Endodermal cell (in vitro differentiated cells): ENCODE measurements at regions not wholly inside any gene's neighbourhood (a gene's known extent, or its start where the extent isn't known, plus 50 kb on each side); places are given as distances from the start of the nearest gene placed in this dataset.

Source experiments
- DNase-seq: peaks from one replicate; pipeline ENCODE4 v3.0.0-alpha.2; 2017
- H3K27ac ChIP-seq: 2 replicates; pipeline ENCODE4 v1.5.1; 2013; ENCODE audit warnings: mild to moderate bottlenecking, low read depth, low read length, moderate library complexity
- H3K27me3 ChIP-seq: 2 replicates; pipeline ENCODE4 v1.6.1; 2013; ENCODE audit warnings: mild to moderate bottlenecking, low read length, moderate library complexity; ENCODE audit not compliant: insufficient read depth, control insufficient read depth, poor library complexity, severe bottlenecking
- H3K36me3 ChIP-seq: 2 replicates; pipeline ENCODE4 v1.7.0; 2013; ENCODE audit warnings: mild to moderate bottlenecking, low read length, moderate library complexity; ENCODE audit not compliant: control insufficient read depth, insufficient read depth
- H3K4me1 ChIP-seq: one replicate; pipeline ENCODE4 v1.7.0; 2013; ENCODE audit warnings: low read length; ENCODE audit not compliant: control insufficient read depth, insufficient read depth
- H3K4me3 ChIP-seq: 2 replicates; pipeline ENCODE4 v1.5.1; 2013; ENCODE audit warnings: mild to moderate bottlenecking, low read length, moderate library complexity
- H3K9ac ChIP-seq: 2 replicates; pipeline ENCODE4 v1.6.1; 2013; ENCODE audit warnings: mild to moderate bottlenecking, low read length, moderate library complexity; ENCODE audit not compliant: poor library complexity, severe bottlenecking; ENCODE audit errors: extremely low read depth
- H3K9me3 ChIP-seq: 2 replicates; pipeline ENCODE4 v1.6.1; 2013; ENCODE audit warnings: mild to moderate bottlenecking, low read length, moderate library complexity; ENCODE audit not compliant: control insufficient read depth
- H3K27ac Mint-ChIP-seq: 2 replicates; pipeline ENCODE4 v1.8.0; 2020; ENCODE audit warnings: mixed read lengths
- H3K27me3 Mint-ChIP-seq: 2 replicates; pipeline ENCODE4 v1.8.0; 2021; ENCODE audit warnings: mild to moderate bottlenecking, mixed read lengths; ENCODE audit not compliant: insufficient read depth
- H3K36me3 Mint-ChIP-seq: 2 replicates; pipeline ENCODE4 v1.8.0; 2020; ENCODE audit warnings: low read depth, mixed read lengths
- H3K4me1 Mint-ChIP-seq: 2 replicates; pipeline ENCODE4 v1.8.0; 2020; ENCODE audit warnings: mixed read lengths
- H3K4me3 Mint-ChIP-seq: 2 replicates; pipeline ENCODE4 v1.8.0; 2020; ENCODE audit warnings: mild to moderate bottlenecking, moderate library complexity, mixed read lengths
- H3K9me3 Mint-ChIP-seq: 2 replicates; pipeline ENCODE4 v1.8.0; 2020; ENCODE audit warnings: mild to moderate bottlenecking, mixed read lengths
- CTCF ChIP-seq: fragments of 200-600 bp; sonication (generic); conservative IDR thresholded peaks from 2 replicates; pipeline ENCODE4 v1.5.0; 2021; ENCODE audit warnings: antibody characterized with exemption, mild to moderate bottlenecking
- WGBS, 2 experiments: methylation state at CpG; one replicate each; pipeline versions ENCODE4 v1.1.5 to v1.1.7; 2013; ENCODE audit warnings: missing lambda C conversion rate in 2 of 2, mixed read lengths in 1 of 2; ENCODE audit not compliant: insufficient coverage in 1 of 2, insufficient read length in 1 of 2; 5-methylcytosine and 5-hydroxymethylcytosine counted together

GRCh38 chr15:29968099-29968894 lies 114.5 kb upstream of the GOLGA8J start:
- Mint-ChIP-seq H3K27me3 (peaks cover 45% of the 10 kb centered on the region), H3K36me3 (no peaks in the 10 kb centered on the region), H3K9me3 (peaks cover 13% of the 10 kb centered on the region), H3K4me3 (peak overlapping the region; percentile 51), H3K4me1 (peaks cover 6% of the 10 kb centered on the region), H3K27ac (no peak overlapping the region)
- Histone ChIP-seq H3K36me3 (no peaks in the 10 kb centered on the region), H3K4me1 (no peaks in the 10 kb centered on the region), H3K27me3 (peaks cover 26% of the 10 kb centered on the region), H3K9me3 (peaks cover 24% of the 10 kb centered on the region), H3K27ac (no peak overlapping the region), H3K9ac (peak overlapping the region; percentile 35), H3K4me3 (peak overlapping the region; percentile 80)
- 4 to 6% methylated on average over 25 to 90 of the region's 91 CpGs for WGBS, 2 experiments
- peak; percentile 82 for DNase-seq
- TF ChIP-seq CTCF = no peak

GRCh38 chr15:29962407-29962806 lies 120.3 kb upstream of the GOLGA8J start:
- Histone ChIP-seq H3K36me3 (no peaks in the 10 kb centered on the region), H3K27me3 (peaks cover 1% of the 10 kb centered on the region), H3K27ac (no peak overlapping the region), H3K9ac (no peak overlapping the region), H3K4me3 (no peak overlapping the region), H3K4me1 (no peaks in the 10 kb centered on the region), H3K9me3 (no peaks in the 10 kb centered on the region)
- Mint-ChIP-seq H3K36me3 (no peaks in the 10 kb centered on the region), H3K27me3 (peaks cover 6% of the 10 kb centered on the region), H3K9me3 (no peaks in the 10 kb centered on the region), H3K27ac (no peak overlapping the region), H3K4me3 (no peak overlapping the region), H3K4me1 (peaks cover 16% of the 10 kb centered on the region)
- TF ChIP-seq CTCF = no peak
- peak; percentile 52 for DNase-seq
- 90% methylated on average over 1 of the region's 1 CpG; no CpG with 5 or more reads in 1 of the 2 experiments for WGBS, 2 experiments

- H3K27me3 ChIP-seq = no peaks in the 10 kb centered on the region
- Mint-ChIP-seq H3K4me1 (peaks cover 10% of the 10 kb centered on the region), H3K36me3 (no peaks in the 10 kb centered on the region), H3K4me3 (no peak overlapping the region), H3K27me3 (no peaks in the 10 kb centered on the region), H3K9me3 (no peaks in the 10 kb centered on the region), H3K27ac (no peak overlapping the region)
- H3K4me1 ChIP-seq = no peaks in the 10 kb centered on the region
- H3K9ac ChIP-seq = no peak overlapping the region
- 92 to 96% methylated on average over 4 to 8 of the region's 9 CpGs for WGBS, 2 experiments
- no peak overlapping the region for H3K27ac ChIP-seq
- H3K4me3 ChIP-seq = no peak overlapping the region
- TF ChIP-seq CTCF = no peak
- no peak for DNase-seq
- no peaks in the 10 kb centered on the region for H3K36me3 ChIP-seq
- no peaks in the 10 kb centered on the region for H3K9me3 ChIP-seq
Observed at GRCh38 chr15:29959384-29960137, 123.2 kb upstream of the GOLGA8J start.
